Umbilical cord (tissue), 1 donor: ENCODE measurements at regions not wholly inside any gene's neighbourhood (a gene's known extent, or its start where the extent isn't known, plus 50 kb on each side); places are given as distances from the start of the nearest gene placed in this dataset.

Experiments used
- DNase-seq: peaks from one replicate; pipeline ENCODE4 v3.0.0-alpha.2; 2015; ENCODE audit warnings: low spot score

DNA sequence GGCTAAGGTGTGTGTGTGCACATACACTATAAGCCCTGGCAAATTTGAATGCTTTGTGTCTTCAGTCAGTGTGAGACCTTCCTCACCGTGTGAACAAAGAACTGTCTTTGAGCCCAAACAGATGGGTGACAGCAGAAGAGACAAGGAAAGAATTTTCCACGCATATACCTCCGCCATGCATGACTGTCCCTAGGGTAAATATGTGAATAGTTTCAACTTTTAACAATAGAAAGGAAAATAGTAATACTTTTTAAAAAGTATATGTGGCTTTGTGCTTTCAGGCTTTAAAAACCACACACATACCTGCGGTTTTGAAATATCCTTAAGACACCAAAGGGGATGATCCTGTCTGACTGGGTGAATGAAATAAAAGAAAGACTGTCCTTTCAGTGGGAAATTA lies 438.6 kb upstream of the MPDZ start:
- DNase-seq, result no peak

DNA sequence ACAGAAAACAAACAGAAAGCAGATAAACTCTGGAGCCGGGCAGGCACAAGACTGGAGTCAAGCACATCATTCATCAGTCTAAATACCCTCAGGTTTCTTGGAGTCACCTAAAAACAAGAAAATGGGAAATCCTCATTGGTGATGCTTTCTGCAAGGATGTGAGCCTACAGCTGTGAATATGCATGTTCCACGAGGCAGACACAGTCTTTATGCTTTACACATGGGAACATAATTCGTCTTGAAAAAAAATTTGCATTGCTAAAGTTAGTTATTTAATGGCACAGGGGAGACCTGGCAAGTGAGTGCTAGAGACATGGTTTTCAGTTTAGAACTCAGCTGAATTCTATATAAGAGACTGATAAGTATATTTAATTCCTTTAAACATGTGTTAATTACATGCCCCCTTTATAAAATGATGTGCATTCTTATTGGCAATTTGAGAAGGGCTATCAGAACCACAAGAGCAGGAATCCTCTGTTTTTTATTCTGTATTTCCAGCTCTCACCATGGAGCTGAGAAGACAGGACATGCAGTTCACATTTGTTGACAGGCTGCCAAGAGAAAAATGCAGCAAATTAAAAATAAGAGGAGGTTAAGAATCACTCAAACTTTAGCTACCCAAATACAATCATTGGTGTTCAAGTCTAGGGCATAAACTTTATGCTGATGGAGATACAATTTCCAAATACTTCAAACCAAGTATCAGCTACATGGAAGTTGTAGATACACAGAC lies 438.0 kb upstream of the MPDZ start:
- peak; percentile 33 for DNase-seq

DNA sequence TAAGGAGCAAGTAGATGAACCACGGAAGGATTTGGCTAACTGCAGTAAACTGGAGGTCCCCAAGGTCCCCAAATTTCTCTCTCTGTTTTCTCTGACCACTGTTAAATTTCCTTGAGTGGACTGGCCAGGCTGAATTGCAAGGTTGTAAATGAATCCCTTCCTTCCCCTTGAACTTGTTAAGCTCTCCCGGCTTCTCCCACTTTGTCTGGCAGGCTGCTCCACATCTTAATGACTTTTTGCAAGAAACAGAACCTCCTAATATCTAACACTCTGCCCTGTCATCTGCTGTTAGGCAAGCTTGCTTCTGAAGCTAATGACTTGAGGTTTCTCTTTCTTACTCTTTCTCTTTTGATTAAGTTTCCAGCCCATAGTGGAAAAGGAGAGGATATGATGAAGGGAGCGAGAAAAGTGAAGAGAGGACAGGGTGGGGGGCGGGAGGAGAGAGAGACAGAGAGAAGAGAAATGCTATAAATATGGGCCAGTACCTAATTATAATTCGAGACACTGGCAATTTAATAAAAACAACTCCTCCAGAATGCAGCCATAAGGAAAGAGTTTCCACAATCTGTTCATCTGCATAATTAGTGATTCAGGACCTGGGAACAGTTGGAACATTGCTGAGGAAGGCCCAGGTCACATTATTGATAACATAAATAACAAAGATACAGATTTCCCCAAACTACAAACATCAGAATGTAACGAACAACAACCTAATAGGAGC lies 437.3 kb upstream of the MPDZ start:
- no peak for DNase-seq

DNA sequence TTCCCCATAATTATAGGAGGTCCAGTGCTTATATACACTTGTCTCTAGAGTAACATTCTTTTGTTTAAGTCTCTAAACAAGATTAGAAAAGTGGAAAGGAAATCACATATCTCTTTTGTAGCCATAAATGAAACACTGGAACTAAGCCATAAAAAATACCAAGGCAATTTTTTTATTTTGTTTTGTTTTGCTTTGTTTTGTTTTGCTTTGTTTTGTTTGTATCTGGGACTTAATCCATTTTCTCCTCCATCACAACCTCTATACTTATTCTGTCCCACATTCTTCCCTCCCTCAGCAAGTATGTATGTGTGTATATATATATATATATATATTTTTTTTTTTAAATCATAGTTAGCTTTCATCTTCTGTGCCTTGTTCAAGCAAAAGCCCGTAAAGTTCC lies 436.6 kb upstream of the MPDZ start:
- no peak for DNase-seq

DNA sequence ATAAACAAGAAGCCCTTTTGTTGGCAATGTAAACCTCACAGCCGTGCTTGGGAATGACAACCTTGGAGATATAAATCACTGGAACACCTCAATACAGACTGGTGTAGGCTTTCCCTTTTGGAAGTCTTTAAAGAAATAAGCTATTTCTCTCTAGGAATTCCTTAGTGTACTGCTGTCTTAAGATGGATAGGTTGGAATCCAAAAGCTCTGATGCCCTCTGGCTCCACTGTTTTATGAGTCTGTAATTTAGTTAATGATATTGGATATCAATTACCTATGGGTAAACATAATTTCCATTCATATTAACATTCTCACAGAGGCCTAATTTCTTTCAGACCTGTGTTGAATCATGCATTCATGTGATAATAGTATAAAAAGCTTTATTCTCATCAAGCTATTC lies 435.9 kb upstream of the MPDZ start:
- no peak for DNase-seq

DNA sequence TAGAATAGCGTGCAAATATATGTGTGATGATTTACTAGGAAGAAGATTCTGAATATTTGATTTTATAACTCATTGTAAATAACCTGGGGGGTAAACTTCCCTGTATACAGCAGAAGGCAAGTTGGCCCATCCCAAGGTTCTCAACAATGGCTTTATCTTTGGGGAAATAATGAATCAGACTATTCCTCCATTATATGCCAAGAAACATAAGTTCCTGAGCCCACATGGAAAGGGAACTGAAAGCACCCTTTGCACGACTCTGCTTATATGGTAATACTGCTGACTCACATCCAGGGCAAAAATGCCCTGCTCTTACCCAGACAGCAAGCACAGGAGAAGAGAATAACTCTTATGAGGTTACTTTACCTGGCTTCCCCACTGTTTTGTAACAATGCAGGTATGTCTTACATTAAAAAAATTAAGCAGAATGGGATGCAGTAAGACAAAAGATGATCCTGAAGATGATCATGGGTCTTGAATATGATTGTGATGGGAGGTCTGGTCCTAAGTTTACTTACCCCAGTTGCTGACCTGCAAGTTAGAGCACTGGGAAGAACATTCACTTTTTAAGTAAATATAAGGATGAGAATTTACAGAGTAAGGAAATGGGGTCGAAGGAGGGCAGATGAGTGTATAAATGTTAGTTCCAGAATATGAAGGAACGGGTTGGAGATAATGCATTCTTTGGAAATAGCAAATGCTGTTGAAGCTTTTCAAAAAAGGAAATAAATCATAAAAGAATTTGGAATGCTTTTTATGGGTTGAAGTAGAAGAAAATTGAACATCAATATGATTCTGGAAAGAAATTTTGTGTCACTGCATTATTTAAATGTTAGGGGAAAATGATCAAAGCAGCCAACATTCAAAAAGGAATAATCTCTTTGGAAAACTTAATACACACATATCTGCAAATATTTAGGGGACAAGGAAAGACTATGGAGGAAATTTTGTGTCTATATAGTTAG lies 428.4 kb upstream of the MPDZ start:
- peak; percentile 29 for DNase-seq

DNA sequence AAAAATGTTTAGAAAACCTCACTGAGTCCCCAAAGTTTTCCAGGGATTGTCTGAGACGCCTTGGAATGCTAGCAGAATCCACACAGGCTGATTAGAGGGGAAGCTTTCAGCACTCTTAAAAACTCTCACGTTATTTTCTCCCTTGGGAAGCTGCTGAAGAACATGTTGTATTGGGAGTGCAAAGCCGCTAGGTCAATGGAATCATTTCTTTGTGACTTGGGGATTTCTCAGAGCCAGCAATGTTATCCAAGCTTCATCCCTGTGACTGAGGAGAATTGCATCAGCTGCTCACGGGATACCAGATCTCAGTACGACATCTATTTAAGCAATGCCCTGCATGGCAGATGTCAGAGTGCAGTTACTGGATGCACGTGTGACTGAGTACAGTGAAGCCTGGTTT lies 426.4 kb upstream of the MPDZ start:
- peak; percentile 81 for DNase-seq

DNA sequence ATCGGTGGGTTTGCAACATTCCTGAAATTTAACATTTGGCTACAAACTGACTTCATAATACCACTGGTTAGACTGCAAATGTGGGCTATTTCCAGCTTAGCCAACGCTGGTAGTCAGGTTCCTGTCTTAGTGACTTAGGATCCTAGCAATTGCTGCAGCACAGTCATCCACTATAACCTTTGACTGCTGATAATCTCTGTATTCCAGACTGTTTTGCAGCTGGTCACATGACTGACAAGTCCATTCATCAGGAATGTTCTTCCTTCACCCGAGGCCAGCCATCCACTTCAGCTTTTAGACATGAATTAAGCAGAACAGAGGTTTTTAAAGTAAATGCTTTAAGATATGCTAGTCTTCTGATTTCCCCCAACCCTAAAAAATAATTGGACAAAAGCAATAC lies 425.9 kb upstream of the MPDZ start:
- peak; percentile 42 for DNase-seq

DNA sequence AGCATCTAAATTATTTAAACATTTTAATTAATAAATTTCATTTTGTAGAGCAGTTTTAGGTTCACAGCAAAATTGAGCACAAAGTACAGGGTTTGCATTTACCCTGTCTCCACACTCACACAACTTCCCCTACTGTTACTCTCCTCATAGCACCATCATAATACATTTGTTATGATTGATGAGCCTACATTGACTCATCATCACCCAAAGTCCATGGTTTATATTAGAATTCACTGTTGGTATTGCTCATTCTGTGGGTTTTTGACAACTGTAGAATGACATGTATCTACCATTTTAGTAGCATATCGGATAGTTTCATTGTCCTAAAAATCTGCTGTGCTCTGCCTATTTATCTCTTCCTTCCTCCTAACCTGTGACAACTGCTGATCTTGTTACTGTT lies 411.1 kb upstream of the MPDZ start:
- DNase-seq, result no peak

DNA sequence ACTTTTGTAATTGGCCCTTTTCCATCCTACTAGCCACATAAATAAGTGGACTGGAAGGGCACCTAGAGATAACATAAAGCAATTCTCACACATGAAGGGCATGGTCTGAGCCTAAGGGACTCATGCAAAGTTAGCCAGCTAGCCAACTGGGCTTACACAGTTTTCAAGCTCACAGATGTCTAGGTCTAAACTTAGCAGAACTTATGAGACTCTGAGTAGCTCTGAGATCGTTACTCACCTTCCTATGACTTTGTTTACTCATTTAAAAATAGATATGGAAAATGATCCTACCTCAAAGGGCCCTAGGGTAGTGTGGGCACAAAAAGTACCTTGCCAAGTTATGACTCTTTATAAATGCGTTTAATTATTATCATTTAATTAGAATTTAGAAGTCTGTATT lies 410.4 kb upstream of the MPDZ start:
- no peak for DNase-seq

DNA sequence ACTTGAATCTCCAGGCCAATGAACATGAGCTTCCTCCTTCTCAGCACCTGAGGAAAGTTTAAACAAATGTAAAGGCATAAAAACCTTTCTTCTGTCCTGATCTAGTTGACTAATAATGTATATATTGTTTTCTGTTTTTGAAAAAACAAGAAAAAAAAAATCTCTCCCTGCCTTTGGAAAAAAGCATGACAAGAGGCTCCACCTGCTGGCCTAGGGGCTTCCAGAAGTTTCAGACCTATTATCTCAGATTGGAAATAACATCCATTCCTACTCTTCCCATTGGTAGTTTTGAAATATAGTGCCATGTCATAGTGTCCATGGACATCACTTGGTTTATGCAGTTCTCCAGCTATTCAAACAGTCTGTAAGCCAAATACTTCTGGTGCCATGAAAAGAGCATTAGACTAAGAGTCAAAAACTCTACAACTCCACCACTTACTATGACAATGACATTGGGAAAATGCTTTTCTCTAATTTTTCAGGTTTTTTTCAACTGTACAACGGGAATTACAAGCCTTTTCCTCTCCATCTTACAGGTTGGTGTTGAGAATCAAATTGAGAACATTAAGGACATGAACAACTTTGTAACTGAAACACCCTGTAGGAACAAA lies 409.6 kb upstream of the MPDZ start:
- peak; percentile 22 for DNase-seq

DNA sequence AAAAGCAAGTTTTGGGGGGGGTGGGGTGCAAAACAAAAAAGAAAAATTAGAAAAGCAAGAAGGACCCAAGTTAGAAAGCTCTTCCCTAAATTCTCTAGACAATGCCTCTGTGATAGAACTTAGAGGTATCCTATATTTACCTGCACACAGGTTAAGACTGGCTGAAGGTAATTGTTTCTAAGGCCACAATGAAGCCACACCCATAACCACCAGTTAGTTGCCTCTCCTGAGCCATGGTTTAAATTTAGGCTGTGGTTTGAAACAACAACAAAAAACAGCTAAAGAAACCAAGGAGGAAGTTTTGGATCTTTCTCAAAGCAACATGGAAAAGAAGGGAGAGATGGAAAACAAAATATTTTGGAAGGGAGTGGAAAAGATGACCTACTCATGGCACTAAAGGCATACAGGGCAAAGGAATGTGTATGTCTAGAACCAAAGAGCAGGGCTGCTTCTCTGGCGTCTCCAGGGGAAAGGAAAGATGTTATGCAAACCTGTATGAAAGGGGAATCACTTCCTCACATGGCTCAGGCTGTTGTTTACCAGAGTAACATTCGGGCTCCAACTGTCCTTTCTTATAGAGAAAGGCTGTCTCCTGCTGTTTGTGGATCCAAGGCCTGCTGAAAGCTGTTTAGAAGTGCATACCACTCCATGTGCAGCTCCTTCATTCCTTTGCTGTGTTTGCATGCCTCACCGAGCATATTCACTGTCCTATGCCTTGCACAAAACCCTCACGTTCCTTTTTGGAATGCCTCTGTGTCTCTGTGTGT lies 408.9 kb upstream of the MPDZ start:
- peak; percentile 7 for DNase-seq

DNA sequence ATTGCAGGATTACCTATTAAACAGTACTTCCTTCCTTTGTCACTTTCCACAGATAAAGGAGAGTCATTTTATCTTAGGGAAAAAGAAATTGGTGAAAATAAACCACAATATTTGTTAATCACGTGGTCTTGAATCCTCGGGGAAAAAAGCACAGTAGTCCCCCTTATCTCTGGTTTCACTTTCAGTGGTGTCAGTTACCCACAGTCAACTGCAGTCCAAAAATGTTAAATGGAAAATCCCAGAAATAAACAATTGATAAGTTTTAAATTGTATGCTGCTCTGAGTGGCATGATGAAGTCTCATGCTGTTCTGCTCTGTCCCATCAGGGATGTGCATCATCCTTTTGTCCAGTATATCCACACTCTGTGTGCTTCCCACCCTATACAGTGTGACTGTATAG lies 405.2 kb upstream of the MPDZ start:
- DNase-seq, result no peak

DNA sequence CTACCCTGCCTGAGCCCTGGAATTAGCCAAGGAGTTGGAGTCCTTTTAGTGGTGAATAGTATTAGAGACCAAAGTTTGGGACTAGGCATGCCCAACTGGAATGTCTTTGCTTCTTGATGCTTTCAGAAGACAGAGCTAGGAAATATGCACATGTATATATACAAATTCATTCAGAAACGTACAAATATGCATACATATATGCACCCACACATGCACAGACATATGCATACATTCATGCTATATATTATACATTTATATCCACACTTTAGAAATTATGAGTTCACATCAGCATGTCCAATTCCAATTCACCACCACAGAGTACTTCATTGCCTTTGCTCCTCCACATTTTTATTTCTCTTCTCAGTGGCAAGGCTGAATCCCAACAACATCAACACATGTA lies 398.3 kb upstream of the MPDZ start:
- DNase-seq, result no peak

DNA sequence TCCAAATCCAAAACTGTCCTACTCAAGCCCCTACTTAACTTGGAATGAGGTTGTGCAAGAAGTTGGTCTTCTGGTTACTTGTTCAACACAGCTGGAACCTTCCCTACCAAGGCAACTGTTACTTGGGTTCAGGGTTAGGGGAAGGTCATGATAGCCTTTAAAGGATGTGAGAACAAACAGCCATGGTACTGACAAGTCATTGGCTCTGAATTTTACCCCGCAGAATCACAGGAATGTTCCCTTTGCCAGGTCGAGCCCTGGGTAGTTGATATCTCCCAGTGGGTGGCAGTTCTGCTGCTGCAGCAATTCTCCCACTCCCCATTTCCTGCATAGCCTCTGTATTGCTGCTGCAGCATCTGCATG lies 396.1 kb upstream of the MPDZ start:
- peak; percentile 44 for DNase-seq

DNA sequence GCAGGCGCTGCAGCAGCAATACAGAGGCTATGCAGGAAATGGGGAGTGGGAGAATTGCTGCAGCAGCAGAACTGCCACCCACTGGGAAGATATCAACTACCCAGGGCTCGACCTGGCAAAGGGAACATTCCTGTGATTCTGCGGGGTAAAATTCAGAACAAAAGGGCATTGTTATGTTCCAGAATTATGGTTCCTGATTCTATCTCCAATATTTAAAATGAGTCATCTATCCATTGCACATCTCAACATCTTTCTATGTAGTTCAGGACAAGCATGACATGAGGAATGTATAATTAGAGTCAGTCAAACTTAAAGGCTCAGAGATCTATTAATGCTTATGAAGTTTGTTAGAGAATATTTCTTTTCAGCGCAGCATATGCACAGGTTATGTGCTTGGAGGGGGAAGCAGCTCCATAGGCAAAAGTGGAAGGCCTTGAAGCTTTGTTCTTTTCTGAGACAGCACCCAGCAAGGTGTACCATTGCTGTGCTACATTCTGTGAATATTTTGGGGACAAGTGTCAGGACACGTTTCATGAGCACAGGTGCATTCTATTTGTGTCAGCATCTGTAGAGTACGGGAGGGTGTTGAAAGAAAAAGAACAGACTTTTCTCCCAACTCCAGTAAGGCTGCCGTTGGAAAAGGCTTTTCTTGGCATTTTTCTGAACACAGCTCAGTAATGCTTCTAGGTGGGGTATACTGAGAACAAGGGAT lies 395.6 kb upstream of the MPDZ start:
- no peak for DNase-seq

DNA sequence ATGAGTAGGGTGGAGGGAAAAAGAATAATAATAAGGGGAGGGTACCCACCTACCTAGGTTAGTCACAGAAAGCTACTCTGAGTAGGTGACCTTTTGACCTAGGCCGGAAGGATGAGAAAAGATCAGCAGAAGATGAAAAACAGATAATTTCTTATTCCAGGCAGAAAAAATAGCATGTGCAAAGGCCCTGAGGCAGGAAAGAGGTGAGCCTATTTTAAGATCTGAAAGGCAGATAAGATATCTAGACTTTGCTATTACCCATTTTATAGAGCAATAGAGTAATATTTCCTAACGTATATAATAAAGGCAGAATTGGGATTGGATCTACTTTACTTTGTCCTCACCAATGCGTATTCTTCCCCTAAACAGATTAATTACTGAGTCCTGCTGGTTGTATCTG lies 393.9 kb upstream of the MPDZ start:
- DNase-seq, result no peak

DNA sequence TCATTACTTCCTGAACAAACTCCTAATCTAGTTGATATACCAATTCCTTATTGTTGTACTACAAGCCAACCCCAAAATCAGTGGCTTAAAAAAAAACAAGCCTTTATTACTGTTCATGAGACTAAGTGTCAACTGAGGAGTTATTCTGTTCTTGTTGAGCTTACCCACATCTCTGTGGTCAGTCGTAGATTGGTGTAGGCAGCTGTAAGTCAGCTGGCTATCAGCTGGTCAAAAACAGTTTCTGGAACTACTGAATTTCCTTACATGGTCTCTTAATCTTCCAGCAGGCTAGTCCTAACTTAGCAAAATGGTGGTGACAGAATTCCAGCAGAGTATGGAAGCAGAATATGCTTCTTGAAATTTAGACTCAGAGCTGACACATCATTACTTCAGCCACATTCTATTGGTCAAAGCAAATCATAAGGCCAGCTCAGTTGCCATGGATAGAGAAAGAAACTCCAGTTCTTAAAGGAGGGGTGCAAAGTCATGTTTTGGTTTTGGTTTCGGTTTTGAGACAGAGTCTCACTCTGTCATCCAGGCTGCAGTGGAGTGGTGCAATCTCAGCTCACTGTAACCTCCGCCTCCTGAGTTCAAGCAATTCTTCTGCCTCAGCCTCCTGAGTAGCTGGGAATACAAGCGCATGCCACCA lies 386.1 kb upstream of the MPDZ start:
- no peak for DNase-seq

DNA sequence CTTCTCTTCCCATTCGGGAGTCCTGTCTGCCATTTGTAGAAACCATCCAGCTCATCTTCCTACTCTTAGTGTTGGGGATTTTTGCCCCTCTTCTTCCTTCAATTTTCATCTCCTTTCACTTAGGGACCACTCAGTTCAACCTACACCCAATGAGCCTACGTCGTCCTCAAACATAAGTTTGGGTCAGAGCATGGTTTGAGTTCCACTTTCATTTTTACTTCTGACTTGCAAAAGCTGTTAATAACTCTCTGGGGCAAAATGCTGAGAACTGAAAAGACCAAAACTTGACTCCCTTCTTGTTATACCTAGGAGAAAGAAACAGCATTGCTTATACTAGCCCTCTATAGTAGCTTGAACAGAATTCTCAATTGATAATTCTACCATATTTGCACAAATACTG lies 381.5 kb upstream of the MPDZ start:
- DNase-seq, result no peak
